Stimulated activated CD4-positive, alpha-beta T cell treated with anti-CD3 and anti-CD28 coated beads, Interleukin-4, amount 100 ng/mL, for 24 hours (primary cell): ENCODE measurements at regions not wholly inside any gene's neighbourhood (a gene's known extent, or its start where the extent isn't known, plus 50 kb on each side); places are given as distances from the start of the nearest gene placed in this dataset.

Source experiments
- DNase-seq: peaks from one replicate; pipeline ENCODE4 v3.0.0-alpha.2; 2020

- peak; percentile 40 for DNase-seq
Measured at GRCh38 chr13:44191504-44192171, 182.0 kb upstream of the SERP2 start.

DNA sequence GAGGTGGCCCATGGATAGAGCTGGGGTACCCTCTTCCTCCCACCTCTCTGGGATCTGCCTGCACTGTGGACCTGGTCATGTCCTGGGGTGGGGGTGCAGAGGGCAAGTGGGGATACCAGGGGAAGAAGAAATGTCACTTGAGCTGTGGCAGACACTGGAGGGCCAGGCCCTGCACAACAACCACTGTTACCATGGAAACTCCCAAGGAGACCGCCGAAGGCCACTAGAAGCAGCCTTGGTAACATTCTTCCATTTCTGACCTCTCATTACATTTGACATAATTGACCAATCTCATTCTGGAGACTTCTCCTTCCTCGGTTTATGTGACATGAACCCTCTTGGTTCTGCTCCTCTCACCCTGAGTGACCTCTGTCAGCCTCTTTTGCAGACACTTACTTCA lies 179.9 kb upstream of the SERP2 start:
- DNase-seq = no peak

GRCh38 chr13:44195245-44195644 lies 178.4 kb upstream of the SERP2 start:
- no peak for DNase-seq

GRCh38 chr13:44196196-44196751 lies 177.3 kb upstream of the SERP2 start:
- DNase-seq = no peak

DNA sequence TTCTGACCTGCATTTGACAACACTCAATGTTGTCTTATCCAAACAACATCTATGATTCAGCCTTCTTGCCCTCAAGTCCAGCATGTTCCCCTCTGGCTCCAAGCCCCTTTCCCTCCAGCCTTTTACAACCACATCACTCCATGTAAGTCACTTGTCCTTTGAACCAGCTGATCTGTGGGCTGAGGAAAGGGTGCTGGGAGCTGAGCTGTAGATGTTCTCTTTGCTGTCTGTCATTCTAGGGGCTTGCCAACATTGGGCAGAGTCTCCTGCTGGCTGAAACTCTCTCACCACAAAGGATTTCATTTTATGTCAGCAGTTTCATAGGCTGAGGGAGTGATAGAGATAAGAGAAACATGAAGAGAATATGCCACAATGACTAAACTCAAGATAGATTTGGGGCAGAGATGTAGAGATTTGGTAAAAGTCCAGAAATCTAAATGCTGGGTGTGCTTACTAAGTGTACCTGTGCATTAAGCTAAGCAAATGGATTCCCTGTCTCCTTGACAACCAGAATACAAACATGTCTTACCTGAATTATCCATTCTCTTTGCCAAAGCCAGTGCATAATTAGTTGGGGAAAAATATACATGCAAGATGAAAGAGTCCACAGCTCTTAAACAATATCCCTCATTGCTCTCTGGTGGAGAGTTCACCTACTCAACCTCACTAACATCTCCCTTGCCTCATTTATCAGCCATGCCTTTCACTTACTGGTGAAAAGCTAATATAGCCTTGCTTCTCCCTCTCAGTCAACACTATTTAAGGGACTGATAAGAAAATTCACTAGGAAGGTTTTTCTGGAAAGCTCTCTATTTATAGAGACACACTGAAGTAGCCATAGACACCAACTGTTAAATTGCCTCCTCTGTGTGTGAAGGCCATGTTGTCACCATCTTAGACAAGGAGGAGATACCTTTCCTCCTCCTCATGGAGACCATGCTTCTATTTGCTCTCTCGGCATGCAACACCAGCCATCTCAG lies 175.5 kb upstream of the SERP2 start:
- DNase-seq = peak; percentile 38

DNA sequence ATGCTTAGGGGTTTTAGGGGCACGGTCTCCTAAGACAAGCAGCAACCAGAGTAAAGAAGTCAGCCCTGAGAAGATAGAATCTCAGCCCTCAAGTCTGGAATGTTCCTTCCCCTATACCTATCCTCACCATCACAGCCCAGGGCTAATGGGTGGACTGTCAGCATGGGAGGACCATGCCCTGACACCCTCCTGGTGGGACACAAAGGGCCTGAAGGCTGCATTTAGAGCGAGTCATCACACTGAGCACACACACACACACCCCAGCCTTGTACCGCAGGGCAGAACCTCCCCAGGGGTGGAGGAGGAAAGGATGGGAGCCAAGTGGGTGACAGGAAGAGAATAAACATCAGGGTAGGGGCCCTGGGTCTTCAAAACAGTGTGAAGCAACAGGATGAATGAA lies 174.8 kb upstream of the SERP2 start:
- no peak for DNase-seq

DNA sequence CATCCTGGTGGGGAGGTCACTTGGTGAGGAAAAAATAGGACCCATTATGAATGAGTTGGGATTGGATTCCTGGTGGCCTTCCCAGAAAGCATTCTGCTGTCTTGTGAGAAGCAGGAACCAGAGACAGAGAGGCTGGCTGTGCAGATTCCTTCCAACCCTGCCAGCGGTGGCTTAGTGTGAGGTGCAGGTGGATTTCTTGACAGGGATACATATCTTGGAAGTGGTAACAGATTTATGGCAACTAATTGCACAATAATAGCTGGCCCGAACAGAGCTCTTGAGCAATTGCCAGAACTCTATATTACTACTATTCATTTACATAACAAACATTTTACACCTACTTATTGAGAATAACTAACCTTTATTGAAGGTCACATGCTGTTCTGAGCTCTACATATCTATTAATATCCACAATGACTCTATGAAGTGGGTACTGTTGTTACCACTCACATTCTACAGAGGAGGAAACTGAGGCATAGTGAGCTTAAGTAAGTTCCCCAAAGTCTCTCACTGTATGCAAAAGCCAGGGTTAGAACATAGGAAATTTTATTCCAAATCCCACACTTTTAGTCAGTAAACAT lies 173.9 kb upstream of the SERP2 start:
- DNase-seq = no peak

DNA sequence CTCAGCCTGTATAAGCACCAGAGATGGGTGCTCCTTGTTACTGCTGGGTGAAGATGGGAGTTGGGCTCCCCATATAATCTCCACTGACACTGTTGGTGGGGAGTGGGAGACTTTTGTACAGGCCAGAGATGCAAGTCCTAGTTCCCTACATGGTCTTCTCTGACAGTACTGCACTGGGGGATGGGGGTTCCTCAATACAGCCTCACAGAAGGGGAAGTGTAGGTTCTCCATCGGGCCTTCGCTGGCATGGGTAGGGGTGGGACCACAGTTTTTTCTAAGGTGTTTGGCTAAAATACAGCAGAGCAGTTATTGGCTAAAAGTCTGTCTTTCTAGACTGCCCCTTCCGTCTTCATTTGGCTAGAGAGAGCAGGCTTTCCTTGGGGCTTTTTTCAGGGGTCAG lies 167.2 kb upstream of the SERP2 start:
- no peak for DNase-seq

DNA sequence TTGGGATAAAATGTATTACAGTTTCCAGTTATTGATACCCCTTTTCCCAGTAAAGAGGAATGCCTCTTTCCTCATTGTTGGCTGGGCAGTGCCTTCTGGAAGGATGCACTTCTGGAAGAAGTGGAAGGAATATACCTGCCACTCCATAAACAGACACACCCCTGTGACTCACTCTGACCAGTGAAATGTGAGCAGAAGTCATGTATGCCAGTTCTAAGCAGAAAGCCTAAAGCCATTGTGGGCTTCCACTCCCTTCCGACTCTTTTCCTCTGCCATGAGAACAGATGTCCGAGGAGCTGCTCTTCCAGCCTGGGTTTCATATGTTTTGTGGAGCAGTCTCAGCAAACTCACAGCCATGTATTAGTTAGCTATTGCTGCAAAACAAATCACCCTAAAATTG lies 166.1 kb upstream of the SERP2 start:
- no peak for DNase-seq

DNA sequence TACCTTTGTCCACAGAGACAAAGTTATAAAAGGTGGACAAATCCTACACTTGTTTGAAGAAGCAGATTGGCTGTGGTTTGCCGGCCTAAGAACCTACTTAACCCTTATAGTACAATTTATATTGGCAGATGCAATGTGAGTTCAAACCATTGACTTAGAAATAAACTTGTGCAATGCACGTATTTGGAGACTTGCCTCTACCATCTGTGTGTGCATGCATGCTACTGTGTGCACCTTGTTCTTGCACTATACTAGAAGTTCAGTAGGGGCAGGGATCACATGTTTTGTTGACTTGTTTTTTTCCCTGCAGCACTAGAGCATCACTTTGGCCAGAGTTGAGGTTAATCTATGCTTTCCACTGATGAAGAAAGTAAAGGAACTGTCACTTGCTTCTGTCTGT lies 163.1 kb upstream of the SERP2 start:
- DNase-seq = no peak

DNA sequence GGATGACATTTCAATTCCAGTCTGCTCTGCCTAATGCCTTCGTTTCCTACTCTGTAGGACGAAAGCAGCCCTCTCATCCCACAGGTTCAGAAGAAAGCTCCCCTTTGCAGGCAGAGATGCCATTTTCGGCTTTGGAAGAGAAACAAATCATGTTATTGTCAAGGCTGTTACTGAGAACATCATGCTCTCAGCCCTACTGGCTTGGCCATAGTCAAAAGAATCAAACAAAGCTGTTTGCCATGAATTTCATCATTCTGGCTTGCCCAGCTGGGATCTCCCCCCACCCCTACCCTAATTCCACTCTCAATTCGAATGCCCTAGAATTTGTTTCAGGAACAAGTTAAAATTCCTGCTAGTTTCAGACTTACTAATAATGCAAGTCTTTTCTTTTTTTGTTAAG lies 162.3 kb upstream of the SERP2 start:
- no peak for DNase-seq

- no peak for DNase-seq
Measured at GRCh38 chr13:44211704-44212346, 161.8 kb upstream of the SERP2 start.

DNA sequence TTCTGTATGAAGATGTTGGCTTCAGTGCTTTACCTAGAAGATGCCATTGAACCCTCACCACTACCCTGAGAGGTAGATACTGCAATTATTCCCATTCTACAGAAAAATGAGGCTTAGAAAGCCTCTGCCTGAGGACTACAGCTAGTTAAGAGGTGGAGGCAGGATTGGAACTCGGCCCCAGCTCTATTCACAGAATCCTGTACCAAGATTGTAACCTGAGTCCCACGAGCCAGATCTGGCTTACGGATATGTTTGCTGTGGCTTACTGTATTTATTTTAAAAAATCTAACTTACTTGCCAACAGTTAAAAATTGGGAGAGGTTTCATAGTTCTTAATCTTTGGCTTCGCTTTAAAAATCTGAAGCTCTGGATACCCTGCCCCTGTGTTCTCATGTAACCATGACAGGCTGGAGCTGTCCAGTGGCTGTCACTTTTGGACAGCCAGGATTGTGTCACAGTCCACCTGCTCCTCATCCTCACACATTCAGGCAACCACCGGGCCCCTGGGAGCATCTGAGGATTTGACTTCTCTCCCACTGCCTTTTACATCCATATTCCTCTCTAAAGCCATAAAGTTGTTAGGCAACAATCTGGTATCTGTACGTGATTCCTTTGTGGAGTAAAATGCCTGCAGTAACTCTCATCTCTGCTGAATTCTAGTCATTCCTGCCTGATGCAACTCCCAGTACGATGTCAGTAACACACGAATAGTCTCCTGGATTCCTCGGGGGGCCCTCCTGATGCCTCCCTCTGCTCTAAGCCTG lies 160.8 kb upstream of the SERP2 start:
- DNase-seq = no peak

DNA sequence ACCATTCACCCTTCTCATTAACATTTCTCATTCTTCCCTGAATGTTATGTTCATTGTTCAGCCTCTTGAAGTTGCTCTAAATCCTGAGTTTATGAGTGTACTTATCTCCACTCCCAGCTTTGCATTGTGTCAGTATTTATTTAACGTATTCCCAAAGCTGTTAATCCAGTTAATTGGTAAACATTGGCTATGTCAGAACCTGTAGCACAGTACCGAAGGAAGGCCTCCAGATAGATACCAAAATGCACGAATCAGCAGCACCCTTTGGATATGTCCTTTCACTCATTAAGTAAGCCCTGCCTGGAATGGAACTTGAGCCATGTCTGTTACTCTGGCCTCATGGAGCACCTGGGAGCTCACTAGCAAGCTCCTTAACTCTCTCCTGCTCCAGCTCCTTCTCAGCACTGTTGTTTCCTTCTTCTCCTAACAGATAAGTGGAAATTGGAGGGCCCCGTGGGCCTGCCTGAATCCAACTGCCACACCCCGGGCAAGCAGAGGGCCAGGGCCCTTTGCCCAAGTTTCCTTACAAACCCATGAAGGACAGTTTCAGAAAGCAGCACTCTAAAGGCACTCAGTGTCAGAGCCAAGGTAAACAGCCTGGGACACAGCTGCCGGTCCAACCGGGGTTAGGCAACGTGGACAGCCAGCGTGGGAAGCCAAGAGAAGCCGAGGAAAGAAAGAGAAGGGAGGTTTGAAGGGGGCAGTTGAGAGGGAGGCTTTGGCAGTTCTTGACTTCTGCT lies 155.0 kb upstream of the SERP2 start:
- DNase-seq = no peak

- no peak for DNase-seq
Measured at GRCh38 chr13:44219577-44220548, 153.8 kb upstream of the SERP2 start.

- no peak for DNase-seq
Measured at GRCh38 chr13:44220948-44221347, 152.7 kb upstream of the SERP2 start.

DNA sequence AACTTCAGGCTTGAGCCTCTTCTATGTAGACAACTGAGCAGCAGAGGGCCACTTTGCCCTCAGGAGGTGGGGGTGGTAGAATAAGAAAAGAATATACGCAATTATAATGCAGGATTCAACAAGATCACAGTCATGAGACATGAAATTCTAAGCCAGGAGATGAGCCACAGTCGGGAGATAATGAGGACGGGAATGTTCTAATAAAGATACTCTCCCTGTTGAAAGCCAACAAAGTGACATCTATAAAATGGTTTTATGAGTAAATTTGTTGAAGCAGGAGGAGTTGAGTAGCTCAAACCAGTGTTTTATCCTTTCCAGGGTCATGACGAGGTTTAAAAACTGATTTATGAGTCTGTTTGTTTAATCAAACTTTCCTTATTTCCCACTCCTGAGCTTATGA lies 152.0 kb upstream of the SERP2 start:
- DNase-seq = no peak

DNA sequence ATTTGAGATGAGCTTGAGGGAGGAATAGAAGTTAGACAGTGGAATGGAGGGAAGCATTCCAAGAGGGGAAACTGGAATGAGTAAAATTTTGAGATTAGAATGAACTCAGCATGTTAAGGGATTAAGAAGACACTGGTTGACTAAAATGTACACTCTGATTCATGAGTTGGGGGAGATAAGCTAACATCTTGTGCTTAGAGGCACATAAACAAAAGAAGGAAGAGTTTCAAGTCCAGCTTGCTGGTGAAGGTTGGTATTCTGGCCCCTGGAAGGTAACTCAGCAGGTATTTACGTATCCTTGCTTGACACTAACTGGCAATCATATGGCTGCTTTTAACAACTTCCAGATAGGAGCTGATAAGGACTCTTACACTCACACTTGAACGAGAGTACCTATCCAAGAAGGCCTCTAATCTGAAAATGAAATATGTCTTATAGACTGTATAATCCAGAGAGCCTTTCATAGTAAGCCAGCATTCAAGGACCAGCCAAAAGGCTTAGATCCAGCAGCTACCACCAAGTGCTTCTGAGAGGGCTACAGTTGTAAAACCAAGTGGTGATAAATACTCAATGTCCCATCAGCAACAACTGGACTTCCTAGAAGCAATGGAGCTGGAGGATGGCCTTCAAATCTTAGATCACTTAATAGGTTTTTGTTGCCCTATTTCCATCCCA lies 149.7 kb upstream of the SERP2 start:
- DNase-seq = no peak

DNA sequence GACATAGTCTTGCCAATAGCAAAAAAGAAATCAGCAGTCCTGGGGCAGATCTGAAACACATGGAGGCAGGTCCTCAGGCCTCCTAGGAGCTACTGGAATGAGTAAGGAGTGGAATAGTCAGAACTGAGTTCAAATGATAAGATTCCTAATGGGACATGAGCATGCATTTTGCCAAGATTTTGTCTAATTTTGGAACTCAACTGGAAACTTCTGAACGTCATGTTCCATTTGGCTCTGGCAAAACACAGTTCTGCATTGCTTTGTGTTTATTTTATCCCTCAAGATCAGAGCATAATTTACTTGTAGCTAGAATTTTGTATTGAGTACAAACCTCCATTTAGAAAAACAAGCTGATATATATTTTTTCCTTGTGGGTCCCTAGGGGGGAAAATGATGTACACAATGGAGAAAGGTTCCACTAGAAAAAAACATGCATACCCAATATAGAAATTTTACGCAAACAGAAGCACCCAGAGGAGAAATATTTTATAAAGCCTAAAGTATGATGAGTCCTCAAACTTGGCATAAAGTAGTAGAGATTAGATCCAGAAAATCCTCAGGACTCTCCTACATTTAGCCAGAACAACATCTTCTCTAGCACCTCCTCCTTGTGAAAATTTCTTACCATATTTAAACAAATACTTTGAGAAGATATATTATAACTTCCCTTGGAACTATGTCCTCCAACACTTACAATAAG lies 149.0 kb upstream of the SERP2 start:
- DNase-seq = no peak
